Activated naive CD8-positive, alpha-beta T cell treated with anti-CD3 and anti-CD28 coated beads, Interleukin-2, amount 10 ng/mL, durations not matched to agents 7 days and 5 days (primary cell): ENCODE measurements at regions not wholly inside any gene's neighbourhood (a gene's known extent, or its start where the extent isn't known, plus 50 kb on each side); places are given as distances from the start of the nearest gene placed in this dataset.
"Not testable (repeated sequence)": the region's sequence is repeated elsewhere in the genome, so short reads cannot be mapped to it uniquely, and the experiment has no call there.

Experiments used
- ATAC-seq: fragments of 150-1000 bp; cut with Tn5 transposase; one replicate; pipeline ENCODE4 v1.10.0; 2021; ENCODE audit warnings: low read depth, moderate library complexity
- POLR2A ChIA-PET: fragments of 350-600 bp; sonication (Branson Sonifier 250); formaldehyde crosslinking; loops from one replicate; lab custom pipeline; 2021; ENCODE audit warnings: antibody characterized with exemption; lab: Charles Lee
- DNase-seq: peaks from one replicate; pipeline ENCODE4 v3.0.0; 2021
- H3K27ac Mint-ChIP-seq: one replicate; pipeline ENCODE4 v1.8.0; 2022; ENCODE audit warnings: mild to moderate bottlenecking, mixed read lengths
- H3K27me3 Mint-ChIP-seq: one replicate; pipeline ENCODE4 v1.8.0; 2022; ENCODE audit warnings: mild to moderate bottlenecking, moderate library complexity, mixed read lengths
- H3K36me3 Mint-ChIP-seq: one replicate; pipeline ENCODE4 v1.8.0; 2021; ENCODE audit warnings: mild to moderate bottlenecking, mixed read lengths
- H3K4me1 Mint-ChIP-seq: one replicate; pipeline ENCODE4 v1.8.0; 2021; ENCODE audit warnings: mixed read lengths
- H3K4me3 Mint-ChIP-seq: one replicate; pipeline ENCODE4 v1.8.0; 2022; ENCODE audit warnings: mild to moderate bottlenecking, moderate library complexity, mixed read lengths
- H3K9me3 Mint-ChIP-seq: one replicate; pipeline ENCODE4 v1.8.0; 2021; ENCODE audit warnings: mixed read lengths

- ATAC-seq: no peak
- peaks cover 7% of the 10 kb centered on the region for H3K27me3 Mint-ChIP-seq
- H3K4me3 Mint-ChIP-seq: no peak overlapping the region
- no peaks in the 10 kb centered on the region for H3K36me3 Mint-ChIP-seq
- POLR2A ChIA-PET: no interaction called here
- no peak for DNase-seq
- no peaks in the 10 kb centered on the region for H3K9me3 Mint-ChIP-seq
- no peak overlapping the region for H3K27ac Mint-ChIP-seq
- peaks cover 20% of the 10 kb centered on the region for H3K4me1 Mint-ChIP-seq
These were observed 93.9 kb downstream of the CDC7 start for GRCh38 chr1:91594383-91595055.

GRCh38 chr1:91596474-91596873 is 95.8 kb downstream of the CDC7 start:
- Mint-ChIP-seq H3K9me3 (no peaks in the 10 kb centered on the region), H3K4me1 (peaks cover 13% of the 10 kb centered on the region), H3K27me3 (peaks cover 5% of the 10 kb centered on the region), H3K4me3 (no peak overlapping the region), H3K36me3 (no peaks in the 10 kb centered on the region), H3K27ac (no peak overlapping the region)
- POLR2A ChIA-PET: no interaction called here
- ATAC-seq (no peak), DNase-seq (no peak)

GRCh38 chr1:91597215-91597614 is 96.6 kb downstream of the CDC7 start:
- no peaks in the 10 kb centered on the region for H3K36me3 Mint-ChIP-seq
- no peak overlapping the region for H3K27ac Mint-ChIP-seq
- POLR2A ChIA-PET: no interaction called here
- no peak overlapping the region for H3K4me3 Mint-ChIP-seq
- peaks cover 5% of the 10 kb centered on the region for H3K27me3 Mint-ChIP-seq
- no peak for ATAC-seq
- DNase-seq: no peak
- peaks cover 7% of the 10 kb centered on the region for H3K4me1 Mint-ChIP-seq
- no peaks in the 10 kb centered on the region for H3K9me3 Mint-ChIP-seq

GRCh38 chr1:91600431-91601337 is 100.0 kb downstream of the CDC7 start:
- H3K27me3 Mint-ChIP-seq: peaks cover 5% of the 10 kb centered on the region
- no peak for DNase-seq
- POLR2A ChIA-PET: no interaction called here
- H3K9me3 Mint-ChIP-seq: no peaks in the 10 kb centered on the region
- no peak for ATAC-seq
- no peak overlapping the region for H3K27ac Mint-ChIP-seq
- H3K4me3 Mint-ChIP-seq: no peak overlapping the region
- H3K36me3 Mint-ChIP-seq: no peaks in the 10 kb centered on the region
- H3K4me1 Mint-ChIP-seq: peaks cover 4% of the 10 kb centered on the region

- H3K27ac Mint-ChIP-seq: no peak overlapping the region
These were observed 101.1 kb downstream of the CDC7 start for GRCh38 chr1:91601554-91602376.

GRCh38 chr1:91603409-91603808 is 102.8 kb downstream of the CDC7 start:
- Mint-ChIP-seq H3K36me3 (no peaks in the 10 kb centered on the region), H3K4me3 (no peak overlapping the region), H3K4me1 (no peaks in the 10 kb centered on the region), H3K27ac (no peak overlapping the region), H3K27me3 (peaks cover 7% of the 10 kb centered on the region), H3K9me3 (no peaks in the 10 kb centered on the region)
- DNase-seq: no peak
- no peak for ATAC-seq
- POLR2A ChIA-PET: no interaction called here

More at GRCh38 chr1:91601554-91602376, 101.1 kb downstream of the CDC7 start:
- DNase-seq (no peak), ATAC-seq (no peak)
- no peaks in the 10 kb centered on the region for H3K36me3 Mint-ChIP-seq
- H3K27me3 Mint-ChIP-seq: peaks cover 5% of the 10 kb centered on the region
- POLR2A ChIA-PET: no interaction called here
- no peaks in the 10 kb centered on the region for H3K9me3 Mint-ChIP-seq
- H3K4me3 Mint-ChIP-seq: no peak overlapping the region
- H3K4me1 Mint-ChIP-seq: peaks cover 2% of the 10 kb centered on the region

GRCh38 chr1:91604632-91605031 is 104.0 kb downstream of the CDC7 start:
- Mint-ChIP-seq H3K27me3 (peaks cover 6% of the 10 kb centered on the region), H3K27ac (no peak overlapping the region), H3K9me3 (no peaks in the 10 kb centered on the region), H3K36me3 (no peaks in the 10 kb centered on the region), H3K4me3 (no peak overlapping the region), H3K4me1 (no peaks in the 10 kb centered on the region)
- DNase-seq (no peak), ATAC-seq (no peak)
- POLR2A ChIA-PET: no interaction called here

GRCh38 chr1:91605566-91605965 is 104.9 kb downstream of the CDC7 start:
- H3K27ac Mint-ChIP-seq: no peak overlapping the region
- DNase-seq: no peak
- peaks cover 5% of the 10 kb centered on the region for H3K27me3 Mint-ChIP-seq
- H3K36me3 Mint-ChIP-seq: no peaks in the 10 kb centered on the region
- ATAC-seq: no peak
- POLR2A ChIA-PET: no interaction called here
- H3K9me3 Mint-ChIP-seq: no peaks in the 10 kb centered on the region
- no peak overlapping the region for H3K4me3 Mint-ChIP-seq
- H3K4me1 Mint-ChIP-seq: no peaks in the 10 kb centered on the region

GRCh38 chr1:91606546-91607078 is 106.0 kb downstream of the CDC7 start:
- POLR2A ChIA-PET: no interaction called here
- no peaks in the 10 kb centered on the region for H3K4me1 Mint-ChIP-seq
- no peak for DNase-seq
- H3K36me3 Mint-ChIP-seq: no peaks in the 10 kb centered on the region
- peaks cover 2% of the 10 kb centered on the region for H3K27me3 Mint-ChIP-seq
- H3K9me3 Mint-ChIP-seq: no peaks in the 10 kb centered on the region
- ATAC-seq: no peak
- H3K4me3 Mint-ChIP-seq: no peak overlapping the region
- no peak overlapping the region for H3K27ac Mint-ChIP-seq

GRCh38 chr1:91607686-91608085 is 107.0 kb downstream of the CDC7 start:
- ATAC-seq, H3K4me1 Mint-ChIP-seq, H3K4me3 Mint-ChIP-seq, H3K9me3 Mint-ChIP-seq, H3K36me3 Mint-ChIP-seq, H3K27me3 Mint-ChIP-seq, POLR2A ChIA-PET, H3K27ac Mint-ChIP-seq, DNase-seq: not testable (repeated sequence)

- no peaks in the 10 kb centered on the region for H3K9me3 Mint-ChIP-seq
- DNase-seq (no peak), ATAC-seq (no peak)
- no peak overlapping the region for H3K4me3 Mint-ChIP-seq
- H3K36me3 Mint-ChIP-seq: no peaks in the 10 kb centered on the region
- H3K4me1 Mint-ChIP-seq: no peaks in the 10 kb centered on the region
- H3K27me3 Mint-ChIP-seq: peaks cover 2% of the 10 kb centered on the region
- H3K27ac Mint-ChIP-seq: no peak overlapping the region
- POLR2A ChIA-PET: no interaction called here
These were observed 108.2 kb downstream of the CDC7 start for GRCh38 chr1:91608876-91609275.

GRCh38 chr1:91609551-91609950 is 108.9 kb downstream of the CDC7 start:
- no peaks in the 10 kb centered on the region for H3K36me3 Mint-ChIP-seq
- POLR2A ChIA-PET: no interaction called here
- H3K4me1 Mint-ChIP-seq: no peaks in the 10 kb centered on the region
- peaks cover 2% of the 10 kb centered on the region for H3K27me3 Mint-ChIP-seq
- no peak overlapping the region for H3K4me3 Mint-ChIP-seq
- no peak for ATAC-seq
- H3K27ac Mint-ChIP-seq: no peak overlapping the region
- no peaks in the 10 kb centered on the region for H3K9me3 Mint-ChIP-seq
- no peak for DNase-seq

GRCh38 chr1:91610102-91610501 is 109.5 kb downstream of the CDC7 start:
- ATAC-seq (no peak), DNase-seq (no peak)
- Mint-ChIP-seq H3K4me1 (no peaks in the 10 kb centered on the region), H3K9me3 (no peaks in the 10 kb centered on the region), H3K4me3 (no peak overlapping the region), H3K27me3 (peaks cover 2% of the 10 kb centered on the region), H3K27ac (no peak overlapping the region), H3K36me3 (no peaks in the 10 kb centered on the region)
- POLR2A ChIA-PET: no interaction called here
